Stimulated activated CD4-positive, alpha-beta T cell treated with anti-CD3 and anti-CD28 coated beads, Interleukin-12 subunit alpha, Interleukin-12 subunit beta, amount 100 ng/mL, for 48 hours (primary cell): ENCODE measurements at regions not wholly inside any gene's neighbourhood (a gene's known extent, or its start where the extent isn't known, plus 50 kb on each side); places are given as distances from the start of the nearest gene placed in this dataset.
"Not testable (repeated sequence)": the region's sequence is repeated elsewhere in the genome, so short reads cannot be mapped to it uniquely, and the experiment has no call there.

ENCODE experiments used
- DNase-seq, 3 donors: peaks; one replicate each; pipeline ENCODE4 v3.0.0-alpha.2; 2020; ENCODE audit warnings: low read depth in 2 of 3, low spot score in 1 of 3

DNA sequence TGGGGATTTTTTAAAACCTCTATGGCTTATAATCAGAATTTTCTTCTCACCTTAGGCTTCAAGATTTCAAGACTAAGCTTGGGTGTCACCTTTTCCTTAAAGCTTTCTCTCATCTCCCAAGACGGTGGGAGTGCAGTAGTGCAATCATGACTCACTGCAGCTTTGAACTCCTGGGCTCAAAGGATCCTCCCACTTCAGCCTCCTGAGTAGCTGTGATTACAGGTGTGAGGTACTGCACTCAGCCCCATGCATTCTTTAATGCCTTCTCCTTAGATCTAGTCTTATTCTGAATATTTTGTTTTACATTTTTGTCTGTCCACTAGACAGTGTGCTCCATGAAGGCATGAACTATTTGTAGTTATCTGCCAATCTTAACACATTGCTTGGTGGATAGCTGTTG, 55.7 kb upstream of the FAT3 start:
- DNase-seq = no peak

DNA sequence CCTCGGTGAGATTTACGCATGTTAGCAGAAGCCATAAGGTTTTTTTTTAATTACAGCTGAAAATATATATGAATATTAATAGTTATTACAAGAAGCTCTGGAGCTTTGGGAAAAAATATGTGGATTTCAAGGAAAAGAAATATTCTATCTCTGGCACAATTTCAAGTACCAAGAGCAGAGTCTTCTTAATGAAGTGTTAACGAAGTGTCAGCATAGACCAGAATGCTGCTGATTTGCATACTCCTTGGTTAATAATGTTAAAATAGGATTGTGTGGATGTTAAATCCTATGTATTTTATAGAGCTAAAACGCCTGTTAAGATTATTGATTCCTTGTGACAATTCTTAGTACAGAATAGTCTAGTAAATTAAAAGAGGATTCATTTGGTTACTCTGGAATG, 57.0 kb upstream of the FAT3 start:
- DNase-seq = no peak

DNA sequence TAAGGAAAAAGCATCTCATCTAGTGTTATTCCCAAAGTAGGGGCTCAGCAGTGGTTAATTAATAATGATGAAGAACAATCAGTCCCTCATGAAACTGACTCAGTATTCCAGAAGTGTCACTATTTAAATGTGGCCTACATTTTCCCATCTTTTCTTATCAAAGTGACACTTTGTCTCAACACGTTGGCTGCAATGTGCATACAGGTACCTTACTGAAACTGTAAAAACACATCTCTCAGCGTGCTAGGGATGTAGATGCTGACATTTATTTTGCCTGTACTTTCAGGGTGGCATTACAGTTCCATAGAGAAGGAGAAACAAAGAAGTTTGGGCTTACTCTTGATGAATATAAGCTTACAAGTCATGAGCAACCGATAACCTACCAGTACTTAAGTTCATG, 58.3 kb upstream of the FAT3 start:
- no peak for DNase-seq

GRCh38 chr11:92163879-92164278, 60.7 kb upstream of the FAT3 start:
- no peak for DNase-seq

GRCh38 chr11:92162776-92163175, 61.8 kb upstream of the FAT3 start:
- no peak for DNase-seq

- no peak for DNase-seq
Measured at GRCh38 chr11:92159931-92160330, 64.7 kb upstream of the FAT3 start.

DNA sequence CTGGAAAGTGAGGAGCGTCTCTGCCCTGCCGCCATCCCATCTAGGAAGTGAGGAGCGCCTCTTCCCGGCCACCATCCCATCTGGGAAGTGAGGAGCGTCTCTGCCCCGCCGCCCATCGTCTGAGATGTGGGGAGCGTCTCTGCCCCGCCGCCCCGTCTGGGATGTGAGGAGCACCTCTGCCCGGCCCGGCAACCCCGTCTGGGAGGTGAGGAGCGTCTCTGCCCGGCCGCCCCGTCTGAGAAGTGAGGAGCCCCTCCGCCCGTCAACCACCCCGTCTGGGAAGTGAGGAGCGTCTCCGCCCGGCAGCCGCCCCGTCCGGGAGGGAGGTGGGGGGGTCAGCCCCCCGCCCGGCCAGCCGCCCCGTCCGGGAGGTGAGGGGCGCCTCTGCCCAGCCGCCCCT, 67.2 kb upstream of the FAT3 start:
- DNase-seq = not testable (repeated sequence)

GRCh38 chr11:92154611-92155010, 70.0 kb upstream of the FAT3 start:
- DNase-seq = no peak

DNA sequence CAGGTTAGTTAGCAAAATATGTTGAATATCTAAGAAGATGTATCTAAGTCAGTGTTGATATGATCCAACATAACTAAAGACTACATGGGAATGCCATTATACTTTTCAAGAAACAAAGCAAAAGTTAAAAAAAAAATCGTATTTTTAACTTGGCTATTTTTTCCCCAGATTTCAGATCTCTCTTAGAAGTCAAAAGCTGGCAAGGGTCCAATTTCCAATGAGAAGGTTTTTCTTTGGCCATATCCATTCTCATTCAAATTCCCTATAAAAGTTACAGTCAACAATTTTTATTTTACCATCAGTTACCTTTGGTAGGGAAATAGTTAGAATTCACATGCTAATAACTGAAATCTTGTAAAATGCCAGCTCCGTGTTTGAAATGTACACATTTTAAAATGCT, 70.5 kb upstream of the FAT3 start:
- DNase-seq = no peak

DNA sequence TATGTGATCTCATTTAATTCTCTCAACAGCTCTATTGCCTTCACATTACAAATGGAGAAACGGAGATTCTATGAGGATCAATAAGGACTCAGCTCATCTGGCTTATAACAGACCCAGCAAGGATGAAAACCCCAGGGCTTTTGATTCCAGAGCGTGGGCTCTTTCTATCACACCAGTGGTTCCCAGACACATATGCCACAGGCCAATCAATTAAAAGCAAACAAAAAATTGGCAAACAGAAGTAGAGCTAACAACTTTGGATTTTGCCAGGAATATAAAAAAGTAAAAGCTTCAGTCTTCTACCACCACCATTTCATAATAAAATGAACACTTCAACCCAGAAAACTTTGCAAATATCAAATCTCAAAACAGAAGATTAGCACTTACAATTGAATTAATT, 71.1 kb upstream of the FAT3 start:
- no peak for DNase-seq

GRCh38 chr11:92152245-92152644, 72.4 kb upstream of the FAT3 start:
- DNase-seq = no peak

DNA sequence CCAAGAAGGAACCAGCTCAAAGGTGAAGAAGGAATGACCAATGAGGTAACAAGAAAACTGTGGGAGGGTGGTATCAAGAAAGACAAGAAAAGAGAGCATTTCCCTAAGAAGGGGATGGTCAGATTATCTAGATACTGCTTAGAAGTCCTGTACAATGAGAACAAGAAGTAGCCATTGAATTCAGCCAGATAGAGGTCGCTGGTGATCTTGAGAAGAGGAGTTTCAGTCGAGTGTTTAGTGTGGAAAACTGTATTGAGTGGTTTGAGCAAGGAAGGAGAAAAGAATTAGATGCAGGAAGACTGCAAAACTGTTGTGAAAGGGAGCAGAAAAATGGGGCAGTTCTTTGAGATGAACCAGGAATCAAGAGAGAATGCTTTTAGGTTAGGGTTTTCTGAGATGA, 74.6 kb upstream of the FAT3 start:
- DNase-seq = no peak

DNA sequence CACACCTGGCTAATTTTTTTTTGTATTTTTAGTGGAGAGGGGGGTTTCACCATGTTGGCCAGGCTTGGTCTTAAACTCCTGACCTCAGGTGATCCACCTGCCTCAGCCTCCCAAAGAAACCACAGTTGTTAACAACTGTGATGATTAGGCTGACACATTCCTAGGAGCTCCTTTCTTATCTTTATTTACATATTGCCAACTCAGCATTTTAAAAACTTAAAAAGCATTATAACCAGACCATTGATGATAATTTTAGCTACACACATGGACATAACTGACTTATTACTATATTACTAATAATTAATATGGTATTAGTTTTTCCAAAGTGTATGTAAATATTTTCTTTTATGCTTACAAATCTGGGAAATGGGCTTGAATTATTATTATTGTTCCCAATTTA, 82.9 kb upstream of the FAT3 start:
- no peak for DNase-seq

DNA sequence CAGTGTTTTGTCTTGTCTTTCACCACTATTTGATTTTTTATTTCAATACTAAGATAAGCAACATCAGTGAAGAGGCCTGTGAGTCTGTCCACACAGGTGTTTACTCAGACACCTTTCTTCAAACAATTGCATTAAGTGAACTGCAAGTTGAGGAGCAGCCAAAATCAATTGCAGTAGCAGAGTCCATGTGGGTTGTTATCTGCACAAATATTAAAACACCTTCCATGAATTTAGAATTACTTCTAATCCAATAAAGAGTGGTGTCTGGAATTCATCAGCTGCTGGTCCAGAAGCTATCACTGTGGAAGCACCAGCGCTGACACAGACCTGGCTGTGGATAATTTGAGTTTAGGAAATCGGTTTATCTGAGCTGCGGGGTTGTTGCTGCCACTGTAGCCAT, 83.5 kb upstream of the FAT3 start:
- DNase-seq = no peak

- no peak for DNase-seq
Measured at GRCh38 chr11:92140021-92140420, 84.6 kb upstream of the FAT3 start.

- no peak for DNase-seq
Measured at GRCh38 chr11:92138296-92138695, 86.3 kb upstream of the FAT3 start.

- no peak for DNase-seq
Measured at GRCh38 chr11:92137747-92138146, 86.9 kb upstream of the FAT3 start.

- DNase-seq = no peak
Measured at GRCh38 chr11:92136797-92137196, 87.8 kb upstream of the FAT3 start.

DNA sequence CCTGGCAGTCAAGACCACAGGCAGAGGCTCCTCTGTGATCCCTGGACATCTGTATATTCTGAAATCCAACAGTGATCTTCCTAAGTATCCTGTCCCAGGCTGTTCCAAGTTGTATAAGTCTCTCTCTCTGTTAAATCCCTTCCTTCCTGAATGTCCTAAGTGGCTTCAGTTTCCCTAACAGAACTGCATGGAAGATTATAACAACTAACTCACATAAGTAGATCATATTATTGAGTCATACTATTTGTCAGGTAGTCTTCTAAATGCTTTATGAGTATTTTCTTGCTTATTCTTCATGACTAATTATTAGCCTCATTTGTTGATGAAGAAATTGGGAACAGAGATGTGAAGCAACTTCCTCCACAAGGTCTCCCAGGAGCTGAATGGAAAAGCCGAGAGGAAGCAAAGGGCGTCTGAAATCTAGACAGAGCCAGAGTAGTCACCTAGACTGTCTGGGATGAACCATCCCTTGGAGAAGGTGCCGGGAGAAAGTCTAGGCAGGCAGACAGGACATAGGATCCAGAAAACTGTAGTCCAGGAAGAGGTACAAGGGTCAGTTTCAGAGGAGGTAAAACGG, 93.2 kb upstream of the FAT3 start:
- DNase-seq = no peak

DNA sequence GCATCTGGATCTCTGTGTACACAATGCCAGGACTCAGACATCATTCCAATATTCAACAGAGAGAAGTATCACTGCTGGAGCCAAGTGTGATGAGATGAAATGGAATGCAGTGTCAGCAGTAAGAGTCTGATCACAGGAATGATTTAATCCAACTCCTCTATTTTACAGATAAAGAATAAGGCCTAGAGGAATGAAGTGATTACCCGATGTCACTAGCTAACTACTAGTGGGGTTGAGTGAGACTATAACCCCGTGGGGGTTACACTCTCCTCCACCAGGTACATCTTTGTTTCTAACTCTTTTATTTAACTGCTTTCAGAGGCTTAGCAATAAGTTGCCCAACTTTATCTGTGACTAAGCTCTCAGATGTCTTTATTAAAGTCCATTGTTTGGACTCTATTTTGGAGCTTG, 94.2 kb upstream of the FAT3 start:
- no peak for DNase-seq

- no peak for DNase-seq
Measured at GRCh38 chr11:92129811-92130210, 94.8 kb upstream of the FAT3 start.

DNA sequence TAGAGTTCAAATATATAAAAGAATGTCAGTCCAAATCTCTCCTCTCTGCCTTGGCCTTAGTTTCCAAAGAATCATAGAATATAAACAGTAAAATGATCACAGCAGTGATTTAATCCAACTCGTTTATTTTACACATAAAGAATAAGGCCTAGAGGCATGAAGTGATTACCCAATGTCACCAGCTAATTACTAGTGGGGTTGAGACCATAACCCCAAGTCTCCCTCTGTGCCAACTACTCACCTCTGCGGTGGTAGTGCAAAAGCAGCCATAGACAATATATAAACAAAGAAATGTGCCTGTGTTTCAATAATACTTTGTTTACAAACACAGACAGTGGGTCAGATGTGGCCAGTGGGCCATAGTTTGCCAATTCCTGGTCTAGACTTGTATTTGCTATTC, 96.6 kb upstream of the FAT3 start:
- DNase-seq = no peak

- no peak for DNase-seq
Measured at GRCh38 chr11:92125321-92125720, 99.3 kb upstream of the FAT3 start.

DNA sequence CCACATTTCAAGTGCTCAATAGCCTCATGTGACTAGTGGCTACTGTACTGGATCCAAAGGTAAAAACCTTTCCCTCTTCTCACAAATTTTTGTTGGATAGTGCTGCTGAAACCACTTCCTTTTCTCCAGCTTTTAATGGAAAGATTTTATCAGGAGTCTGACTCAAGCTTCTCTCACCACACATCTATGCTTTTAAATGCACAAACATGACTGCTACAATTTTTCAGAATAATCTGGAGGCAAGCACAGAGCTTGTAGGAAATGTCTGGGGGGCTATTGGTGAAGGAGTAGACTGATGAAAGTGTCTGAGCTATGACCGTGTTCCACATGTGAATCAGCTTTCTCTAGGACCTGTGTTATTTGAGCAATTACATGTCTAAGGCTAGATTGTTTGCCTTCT, 101.1 kb upstream of the FAT3 start:
- DNase-seq = no peak
